A204.1 (cell line): ENCODE measurements at regions not wholly inside any gene's neighbourhood (a gene's known extent, or its start where the extent isn't known, plus 50 kb on each side); places are given as distances from the start of the nearest gene placed in this dataset.

ENCODE experiments used
- FAIRE-seq: peaks from 2 replicates; lab custom pipeline; 2012; peaks lifted over from hg19 to GRCh38; lab: Jason Lieb, UNC

DNA sequence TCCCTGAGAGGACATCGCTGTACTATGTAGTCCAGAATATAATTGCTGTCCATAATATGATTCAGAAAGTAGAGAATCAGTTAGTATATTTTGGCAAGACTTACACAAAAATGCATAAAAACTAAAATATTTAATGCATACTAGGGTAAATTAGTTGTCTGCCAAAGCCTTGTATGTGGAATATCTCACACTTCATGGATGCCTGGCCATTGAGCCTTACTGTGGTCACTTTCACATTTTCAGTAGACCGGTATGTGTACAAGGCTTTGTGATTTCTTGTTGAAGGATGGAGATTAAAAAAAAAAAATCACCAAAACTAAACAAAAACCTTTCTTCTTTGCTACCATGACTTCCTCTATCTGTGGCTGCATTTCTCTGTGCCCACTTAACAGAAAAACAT is 197.3 kb upstream of the DDHD1 start:
- no peak for FAIRE-seq

GRCh38 chr14:53346988-53347387 is 193.9 kb upstream of the DDHD1 start:
- FAIRE-seq = no peak

DNA sequence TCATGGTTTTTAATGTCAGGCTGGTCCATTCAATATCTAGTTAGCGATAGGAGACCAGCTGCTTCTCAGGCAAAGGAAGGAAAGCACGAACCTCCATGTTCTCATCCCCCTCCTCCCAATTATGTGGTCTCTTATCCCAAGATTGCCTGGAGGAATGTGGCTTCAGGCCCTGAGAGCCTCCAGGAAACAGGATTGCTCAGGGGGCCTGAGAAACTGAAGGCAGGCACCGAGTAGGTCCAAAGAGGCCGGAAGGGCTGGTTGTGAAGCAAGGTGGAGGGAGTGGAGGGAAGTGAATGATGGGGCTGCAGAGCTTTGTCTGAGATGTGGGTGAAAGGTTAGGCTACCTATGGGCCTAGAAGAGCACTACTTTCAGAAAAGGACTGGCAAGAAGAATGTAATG is 188.2 kb upstream of the DDHD1 start:
- FAIRE-seq = no peak

GRCh38 chr14:53338192-53338591 is 185.1 kb upstream of the DDHD1 start:
- FAIRE-seq = no peak

- FAIRE-seq = no peak
Observed at GRCh38 chr14:53336729-53337128, 183.6 kb upstream of the DDHD1 start.

- FAIRE-seq = no peak
Observed at GRCh38 chr14:53333809-53334208, 180.7 kb upstream of the DDHD1 start.

DNA sequence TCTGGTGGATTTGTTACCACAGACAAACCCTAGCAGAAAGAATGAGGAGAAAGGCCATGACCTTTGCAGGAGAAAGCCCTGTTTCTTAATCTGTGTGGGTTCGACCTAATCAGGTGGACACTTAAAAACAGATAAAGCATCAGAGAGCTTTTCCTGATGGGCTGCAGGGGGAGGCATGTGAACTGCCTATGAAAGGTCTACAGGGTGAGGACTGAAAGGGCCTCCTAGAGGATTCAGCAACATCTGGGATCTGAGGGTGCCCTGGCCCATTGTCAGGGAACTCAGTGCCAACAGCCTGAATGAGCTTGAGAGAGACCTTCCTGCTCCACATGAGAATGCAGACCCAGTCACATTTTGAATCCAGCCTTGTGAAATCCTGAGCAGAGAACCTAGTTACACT is 178.8 kb upstream of the DDHD1 start:
- FAIRE-seq = no peak

DNA sequence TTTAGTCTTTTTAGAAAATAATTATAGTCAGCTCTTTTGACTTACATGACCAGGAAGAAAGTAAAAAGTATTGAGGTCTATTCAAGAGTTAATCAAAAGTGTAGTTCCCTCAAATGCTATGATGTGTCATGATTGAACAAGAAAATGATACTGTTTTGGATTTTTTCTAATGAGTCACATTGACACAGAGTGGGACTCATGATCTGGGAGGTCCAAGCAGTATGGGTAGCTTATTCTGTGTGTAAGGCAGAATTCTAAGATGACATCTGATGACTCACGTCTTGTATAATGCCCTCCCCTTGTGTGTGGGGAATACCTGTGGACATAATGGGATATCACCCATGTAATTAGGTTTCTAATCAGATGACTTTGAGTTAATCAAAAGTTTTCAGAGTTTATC is 178.1 kb upstream of the DDHD1 start:
- no peak for FAIRE-seq

DNA sequence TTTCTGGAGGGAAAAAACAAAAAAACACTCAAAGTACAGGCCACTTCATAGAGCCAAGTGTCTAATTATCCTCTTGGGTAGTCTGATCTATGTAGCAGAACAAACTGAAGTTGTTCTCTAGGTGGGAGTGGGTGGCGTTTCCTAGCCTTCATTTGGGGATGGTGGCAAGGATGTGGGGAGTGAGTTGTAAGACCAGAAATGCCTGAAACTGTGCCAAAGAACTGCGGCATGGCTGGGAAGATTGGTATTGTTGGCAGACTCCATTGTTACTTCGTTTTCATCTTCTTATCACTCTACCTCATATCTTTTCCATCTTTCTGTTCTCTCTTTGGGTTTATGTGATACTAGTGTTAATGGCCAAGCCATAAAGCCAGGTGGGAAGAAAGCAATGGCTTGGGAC is 177.3 kb upstream of the DDHD1 start:
- FAIRE-seq = no peak

DNA sequence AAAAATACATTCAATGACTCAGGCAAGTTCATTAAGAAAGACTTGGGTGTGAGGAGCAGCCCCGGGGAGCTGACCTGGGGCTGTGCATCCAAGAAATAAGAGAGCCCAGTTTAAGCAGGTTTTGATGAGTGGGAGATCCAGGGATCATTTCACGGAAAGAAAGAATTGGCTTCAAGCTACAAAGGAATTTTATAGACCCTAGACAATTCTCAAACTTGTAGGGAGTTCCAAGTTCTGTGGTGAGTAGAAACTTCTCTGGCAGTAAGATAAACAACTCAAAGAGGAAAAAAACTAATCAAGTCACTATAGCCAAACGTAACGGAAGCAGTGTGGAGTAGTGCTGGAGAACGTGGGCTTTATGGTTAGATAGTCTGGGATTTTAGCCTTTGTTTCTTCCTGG is 175.7 kb upstream of the DDHD1 start:
- no peak for FAIRE-seq

GRCh38 chr14:53327716-53328115 is 174.6 kb upstream of the DDHD1 start:
- FAIRE-seq = no peak

- no peak for FAIRE-seq
Observed at GRCh38 chr14:53325176-53325806, 172.2 kb upstream of the DDHD1 start.

DNA sequence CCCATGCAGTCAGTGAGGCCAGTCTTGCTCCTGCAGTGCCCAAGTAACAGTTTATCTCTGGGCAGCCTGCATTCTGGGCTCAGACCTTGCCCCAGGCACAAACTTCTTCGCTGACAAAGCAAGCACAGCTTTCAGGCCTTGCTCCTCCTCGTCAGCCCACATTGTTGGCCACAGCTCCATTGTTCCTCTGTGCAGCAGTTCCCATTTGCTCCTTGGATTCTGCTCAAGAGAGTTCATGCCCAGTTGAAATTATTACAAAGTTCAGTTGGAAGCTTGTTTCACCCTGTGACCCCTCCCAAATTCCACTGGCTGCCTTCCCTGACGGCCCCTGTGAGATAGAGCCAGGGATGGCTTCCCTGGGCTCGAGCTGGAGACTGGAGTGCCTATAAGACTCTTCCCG is 163.4 kb upstream of the DDHD1 start:
- no peak for FAIRE-seq

- FAIRE-seq = no peak
Observed at GRCh38 chr14:53310412-53310811, 157.3 kb upstream of the DDHD1 start.

DNA sequence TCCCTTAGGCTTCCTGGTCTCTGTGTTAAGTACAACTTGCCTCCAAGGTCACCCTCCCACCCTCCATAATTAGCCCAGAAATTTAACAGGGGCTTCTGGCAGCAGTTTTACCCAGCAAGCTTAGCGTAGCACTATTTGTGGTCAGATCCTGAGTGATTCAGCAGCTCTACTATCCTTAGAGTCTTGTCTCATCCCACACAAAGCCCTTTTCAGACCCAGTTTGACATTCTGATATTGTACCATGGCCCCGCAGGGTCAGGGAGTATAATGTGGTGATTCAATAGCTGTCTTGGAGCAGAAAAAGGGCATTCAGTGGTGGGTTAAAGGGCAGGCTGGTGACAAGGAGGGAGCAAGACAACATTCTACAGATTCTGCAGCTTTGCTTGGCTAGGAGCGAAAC is 153.8 kb upstream of the DDHD1 start:
- FAIRE-seq = no peak

DNA sequence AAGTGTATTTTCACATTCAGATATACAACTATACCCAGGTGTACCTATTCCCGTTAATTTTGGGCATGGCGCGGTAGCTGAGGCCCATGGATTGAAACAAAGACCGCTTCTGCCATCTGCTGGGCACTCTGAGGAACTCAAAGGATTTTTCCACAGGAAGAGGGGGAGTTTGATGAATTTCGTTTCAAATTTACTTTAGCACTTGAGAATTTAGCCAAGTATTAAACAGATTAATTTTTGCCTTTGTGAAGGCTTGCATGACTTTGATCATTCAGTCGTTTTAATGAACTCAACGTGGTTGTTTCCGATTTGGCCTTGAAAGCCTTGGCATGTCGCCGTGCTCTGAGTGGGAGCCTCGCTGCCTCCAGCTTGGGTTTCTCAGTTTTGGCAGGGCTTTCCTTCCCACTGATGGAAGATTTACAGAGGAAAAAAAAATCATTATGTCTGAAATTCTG is 153.2 kb upstream of the DDHD1 start:
- peak; percentile 62 for FAIRE-seq

GRCh38 chr14:53304726-53305381 is 151.7 kb upstream of the DDHD1 start:
- no peak for FAIRE-seq

GRCh38 chr14:53295985-53296582 is 143.0 kb upstream of the DDHD1 start:
- peak; percentile 89 for FAIRE-seq

- FAIRE-seq = no peak
Observed at GRCh38 chr14:53295372-53295771, 142.2 kb upstream of the DDHD1 start.

DNA sequence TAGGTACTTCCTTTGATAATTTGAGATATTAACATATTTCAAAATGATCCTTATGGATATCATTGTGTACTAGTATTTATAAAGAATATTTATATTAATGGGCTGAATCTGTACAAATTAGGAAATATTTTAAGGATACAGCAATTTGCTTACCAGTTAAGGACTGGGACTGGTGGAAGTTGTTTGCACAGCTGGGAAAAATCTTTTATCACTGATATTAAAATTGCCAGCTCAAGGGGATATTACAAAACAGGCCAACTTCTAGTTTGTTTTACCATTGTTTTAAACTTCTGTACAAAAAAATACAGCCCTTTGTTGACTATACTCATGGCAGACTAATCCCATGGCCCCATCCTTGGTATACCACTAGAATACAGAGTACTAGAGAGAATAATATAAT is 133.2 kb upstream of the DDHD1 start:
- FAIRE-seq = no peak

DNA sequence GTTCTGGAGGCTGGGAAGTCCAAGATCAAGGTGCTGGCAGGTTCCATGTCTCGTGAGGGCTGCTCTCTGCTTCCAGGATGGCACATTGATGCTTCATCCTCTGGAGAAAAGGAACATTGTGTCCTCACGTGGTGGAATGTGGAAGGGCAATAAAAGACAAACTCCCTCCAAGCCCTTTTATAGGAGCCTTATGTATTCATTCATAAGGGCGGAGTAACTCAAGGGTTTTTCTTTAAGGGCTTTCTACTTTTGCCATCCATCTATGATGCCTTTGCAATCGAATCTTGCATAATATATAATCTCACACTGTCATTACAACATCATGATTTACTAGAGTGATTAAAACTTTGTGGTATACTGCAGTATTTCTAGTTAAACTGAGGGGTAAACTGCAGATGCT is 132.7 kb upstream of the DDHD1 start:
- no peak for FAIRE-seq

- no peak for FAIRE-seq
Observed at GRCh38 chr14:53285064-53285463, 131.9 kb upstream of the DDHD1 start.

- no peak for FAIRE-seq
Observed at GRCh38 chr14:53278602-53279506, 125.7 kb upstream of the DDHD1 start.
